RWPE1 (cell line): ENCODE measurements at regions not wholly inside any gene's neighbourhood (a gene's known extent, or its start where the extent isn't known, plus 50 kb on each side); places are given as distances from the start of the nearest gene placed in this dataset.

Source experiments
- CTCF ChIA-PET: fragments of 350-600 bp; sonication (Branson Sonifier 250); formaldehyde crosslinking; extraction: SDS; loops from one replicate; lab custom pipeline; 2021; lab: Yijun Ruan, JAX
- POLR2A ChIA-PET: fragments of 400-600 bp; formaldehyde crosslinking; extraction: SDS; loops from one replicate; lab custom pipeline; 2020; ENCODE audit warnings: antibody characterized with exemption; ENCODE audit not compliant: low non-redundant PET; lab: Yijun Ruan, JAX
- DNase-seq: peaks from one replicate; pipeline ENCODE4 v3.0.0; 2012; ENCODE audit warnings: low spot score
- H3K27ac ChIP-seq: fragments of 450-650 bp; 2 replicates; pipeline ENCODE4 v1.5.1; 2017
- TF ChIP-seq, protein P1 (sequence below): fragments of 450-650 bp; conservative IDR thresholded peaks from 2 replicates; pipeline ENCODE4 v1.5.1; 2017; ENCODE audit warnings: low read depth, mild to moderate bottlenecking

DNA sequence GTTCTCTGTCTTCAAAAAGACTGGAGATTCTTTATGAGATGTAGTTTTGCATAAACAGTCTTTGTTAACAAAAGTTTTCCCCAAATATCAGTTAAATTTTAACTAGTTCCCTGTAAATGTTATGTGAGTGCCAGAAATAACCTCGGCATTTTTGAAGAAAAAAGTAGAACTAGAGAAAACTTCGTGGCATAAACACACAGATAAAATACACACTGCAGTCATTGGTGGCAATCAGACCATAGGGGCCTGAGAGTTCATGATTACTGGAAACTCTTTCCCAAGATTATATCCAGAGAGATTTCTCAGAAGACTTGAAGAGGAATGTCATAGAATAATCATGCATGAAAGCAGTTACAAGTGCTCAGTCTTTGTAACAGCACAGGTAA lies 190.0 kb downstream of the MZT1 start:
- POLR2A ChIA-PET, result no interaction called here
- no peak for DNase-seq
- no peak overlapping the region for H3K27ac ChIP-seq
- TF ChIP-seq, protein P1, sequence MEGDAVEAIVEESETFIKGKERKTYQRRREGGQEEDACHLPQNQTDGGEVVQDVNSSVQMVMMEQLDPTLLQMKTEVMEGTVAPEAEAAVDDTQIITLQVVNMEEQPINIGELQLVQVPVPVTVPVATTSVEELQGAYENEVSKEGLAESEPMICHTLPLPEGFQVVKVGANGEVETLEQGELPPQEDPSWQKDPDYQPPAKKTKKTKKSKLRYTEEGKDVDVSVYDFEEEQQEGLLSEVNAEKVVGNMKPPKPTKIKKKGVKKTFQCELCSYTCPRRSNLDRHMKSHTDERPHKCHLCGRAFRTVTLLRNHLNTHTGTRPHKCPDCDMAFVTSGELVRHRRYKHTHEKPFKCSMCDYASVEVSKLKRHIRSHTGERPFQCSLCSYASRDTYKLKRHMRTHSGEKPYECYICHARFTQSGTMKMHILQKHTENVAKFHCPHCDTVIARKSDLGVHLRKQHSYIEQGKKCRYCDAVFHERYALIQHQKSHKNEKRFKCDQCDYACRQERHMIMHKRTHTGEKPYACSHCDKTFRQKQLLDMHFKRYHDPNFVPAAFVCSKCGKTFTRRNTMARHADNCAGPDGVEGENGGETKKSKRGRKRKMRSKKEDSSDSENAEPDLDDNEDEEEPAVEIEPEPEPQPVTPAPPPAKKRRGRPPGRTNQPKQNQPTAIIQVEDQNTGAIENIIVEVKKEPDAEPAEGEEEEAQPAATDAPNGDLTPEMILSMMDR, result no peak
- CTCF ChIA-PET, result no interaction called here

DNA sequence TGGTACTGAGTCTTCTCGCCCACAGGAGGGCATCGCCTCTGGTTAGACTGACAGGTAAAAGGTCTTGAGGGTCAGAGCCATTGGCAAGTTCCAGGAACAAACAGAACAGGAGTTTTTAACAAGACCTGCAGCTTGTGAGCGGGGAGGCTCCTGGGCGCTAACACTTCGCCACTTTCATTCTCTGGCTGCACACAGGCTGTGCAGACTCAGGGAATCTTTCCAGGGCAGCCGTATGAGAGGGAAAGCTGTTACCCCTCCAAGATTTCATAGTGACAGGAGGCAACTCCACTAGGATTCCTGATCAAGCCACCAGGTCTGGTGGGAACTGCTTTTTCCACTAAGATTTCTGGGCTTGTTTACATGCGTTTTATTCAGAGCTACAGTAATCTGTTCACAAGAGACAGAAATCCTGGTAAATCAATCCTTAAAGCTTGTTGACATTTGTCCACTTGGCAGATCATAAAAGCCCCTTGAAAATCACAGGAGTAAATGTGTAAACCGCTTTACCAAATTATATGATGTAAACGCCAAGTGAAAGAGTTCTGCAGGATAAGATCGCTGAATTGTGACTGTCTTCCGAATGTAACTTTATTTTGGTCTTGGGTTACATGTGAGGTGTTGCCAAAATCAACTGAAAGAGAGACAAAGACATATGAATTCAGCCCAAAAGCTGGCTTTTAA lies 190.6 kb downstream of the MZT1 start:
- ChIA-PET CTCF (no interaction called here), POLR2A (no interaction called here)
- H3K27ac ChIP-seq, result no peak overlapping the region
- no peak for DNase-seq
- TF ChIP-seq, protein P1, result no peak

DNA sequence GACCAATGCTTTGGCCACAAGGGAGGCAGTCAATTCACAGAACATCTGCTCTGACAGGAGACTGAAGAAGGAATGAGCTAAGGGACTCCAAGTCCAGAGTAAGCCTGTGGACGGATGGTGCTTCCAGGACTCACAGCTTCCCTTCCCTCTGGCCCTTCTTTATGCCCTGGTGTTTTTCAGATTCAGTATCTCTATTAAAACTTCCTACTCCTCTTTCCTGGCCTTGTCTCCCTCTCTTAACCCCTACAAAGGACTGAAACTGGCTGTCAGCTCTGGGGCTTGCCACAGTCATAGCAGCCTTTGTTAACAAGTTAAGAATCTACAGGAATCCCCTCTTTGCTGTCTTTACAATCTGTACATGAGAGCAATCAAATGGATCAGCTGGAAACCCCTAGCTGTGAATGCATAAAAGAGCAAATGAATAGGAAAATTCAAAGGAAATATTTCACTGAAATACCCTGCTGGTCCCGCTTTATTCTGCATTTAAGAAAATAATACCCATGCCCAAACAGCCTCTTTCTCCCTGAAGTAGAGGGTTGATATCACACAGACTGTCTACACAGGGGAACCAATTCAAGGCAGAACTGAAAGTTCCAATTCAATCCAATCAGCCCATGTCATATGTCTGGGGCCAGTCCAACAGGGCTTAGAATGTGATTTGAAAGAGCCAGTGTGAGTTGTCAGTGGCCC lies 192.3 kb downstream of the MZT1 start:
- TF ChIP-seq, protein P1, result no peak
- H3K27ac ChIP-seq, result no peak overlapping the region
- ChIA-PET POLR2A (no interaction called here), CTCF (no interaction called here)
- DNase-seq, result no peak

DNA sequence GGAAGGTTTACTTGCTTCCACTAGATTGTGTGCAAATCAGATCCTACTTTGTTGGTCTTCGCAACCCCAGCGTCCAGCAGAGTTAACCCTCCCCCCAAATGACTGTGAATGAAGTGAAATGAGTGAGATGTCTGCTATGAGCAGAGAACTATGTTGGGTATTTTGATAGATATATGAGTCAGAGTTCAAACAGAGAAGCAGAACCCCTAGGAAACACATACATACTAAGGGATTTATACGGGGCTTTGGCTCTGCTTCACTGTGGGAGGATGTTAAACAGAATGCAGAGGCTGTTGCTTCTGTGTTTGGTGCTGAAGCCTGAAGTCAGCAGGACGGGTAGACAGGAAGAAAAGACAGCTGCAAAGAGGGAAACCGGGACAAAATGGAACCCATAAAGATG lies 197.0 kb downstream of the MZT1 start:
- TF ChIP-seq, protein P1, result no peak
- H3K27ac ChIP-seq, result no peak overlapping the region
- CTCF ChIA-PET, result no interaction called here
- POLR2A ChIA-PET, result no interaction called here
- no peak for DNase-seq

DNA sequence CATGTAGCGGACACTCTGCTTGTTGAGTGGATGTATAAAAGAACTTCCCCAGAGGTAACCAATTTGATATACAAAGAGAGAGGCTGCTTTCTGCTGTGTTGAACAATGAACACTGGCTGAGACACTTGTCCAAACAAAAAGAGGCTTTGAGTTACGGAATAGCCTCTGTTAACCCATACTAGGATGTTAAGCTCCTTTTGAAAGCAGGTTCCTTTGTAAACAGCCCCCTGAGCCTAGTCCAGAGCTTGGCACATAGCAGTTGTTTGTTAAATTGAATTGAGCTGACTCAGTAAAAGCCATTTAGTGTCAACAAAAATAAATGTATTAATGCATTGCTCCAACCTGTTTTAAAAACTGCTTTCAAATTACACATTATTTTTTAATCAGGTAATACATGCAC lies 200.1 kb downstream of the MZT1 start:
- POLR2A ChIA-PET, result no interaction called here
- TF ChIP-seq, protein P1, result no peak
- DNase-seq, result no peak

DNA sequence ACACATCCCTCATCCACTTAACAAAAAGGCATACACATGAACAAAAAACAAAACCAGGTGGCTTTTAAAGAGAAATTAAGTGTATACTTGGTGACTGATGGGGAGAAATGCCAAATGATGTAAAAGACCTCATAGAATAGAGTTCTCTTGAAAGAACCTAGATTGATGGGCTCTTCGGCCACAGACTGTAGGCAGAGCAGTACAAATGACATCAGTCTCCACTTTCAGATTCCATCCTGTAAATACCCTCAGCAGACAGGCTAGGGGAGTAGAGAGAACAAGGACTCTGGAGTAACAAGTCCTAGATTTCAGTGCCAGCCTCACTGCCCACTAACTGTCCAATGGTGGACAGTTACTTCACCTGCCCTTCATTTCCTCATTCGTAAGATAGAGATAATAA lies 203.8 kb downstream of the MZT1 start:
- ChIA-PET CTCF (interaction anchor here (0.7 kb wide), 1 partner anchor 96 kb away, joined by 4 read pairs; no protein-coding TSS in a partner anchor), POLR2A (no interaction called here)
- TF ChIP-seq, protein P1, result no peak
- no peak overlapping the region for H3K27ac ChIP-seq
- DNase-seq, result no peak

More for the DNA sequence above, 200.1 kb downstream of the MZT1 start:
- H3K27ac ChIP-seq, result no peak overlapping the region
- CTCF ChIA-PET, result interaction anchor here (0.5 kb wide), 1 partner anchor 11 kb away, joined by 4 read pairs; no protein-coding TSS in a partner anchor
